Fibroblast of skin of left quadriceps (primary cell): ENCODE measurements at regions not wholly inside any gene's neighbourhood (a gene's known extent, or its start where the extent isn't known, plus 50 kb on each side); places are given as distances from the start of the nearest gene placed in this dataset.
"Not testable (repeated sequence)": the region's sequence is repeated elsewhere in the genome, so short reads cannot be mapped to it uniquely, and the experiment has no call there.

Source experiments
- DNase-seq, 2 experiments: peaks; one replicate each; pipeline ENCODE4 v3.0.0-alpha.2; 2013; ENCODE audit warnings: low read depth in 2 of 2

- DNase-seq, result no peak
These were observed 52.2 kb upstream of the MKI67 start for GRCh38 chr10:128178302-128178958.

- DNase-seq, result no peak
These were observed 54.6 kb upstream of the MKI67 start for GRCh38 chr10:128180843-128181242.

DNA sequence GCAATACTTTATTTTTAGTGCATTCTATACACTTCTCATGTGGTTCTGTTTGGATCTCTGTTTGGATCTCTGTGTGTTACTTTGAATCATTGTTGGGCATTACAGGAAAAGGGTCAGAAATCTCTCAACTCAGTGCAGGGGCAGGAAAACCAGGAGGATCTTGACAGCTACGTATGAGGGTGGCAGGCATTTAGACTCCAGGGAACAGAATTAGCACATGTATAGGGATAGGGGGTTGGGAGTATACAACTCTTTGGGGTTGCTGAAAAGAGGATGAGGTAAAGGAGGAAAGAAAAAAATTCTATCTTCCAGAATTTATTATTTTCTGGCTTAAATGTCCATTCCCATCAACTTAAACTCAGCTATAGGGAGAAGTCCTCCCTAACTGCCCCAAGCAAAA lies 59.4 kb upstream of the MKI67 start:
- DNase-seq, result no peak

DNA sequence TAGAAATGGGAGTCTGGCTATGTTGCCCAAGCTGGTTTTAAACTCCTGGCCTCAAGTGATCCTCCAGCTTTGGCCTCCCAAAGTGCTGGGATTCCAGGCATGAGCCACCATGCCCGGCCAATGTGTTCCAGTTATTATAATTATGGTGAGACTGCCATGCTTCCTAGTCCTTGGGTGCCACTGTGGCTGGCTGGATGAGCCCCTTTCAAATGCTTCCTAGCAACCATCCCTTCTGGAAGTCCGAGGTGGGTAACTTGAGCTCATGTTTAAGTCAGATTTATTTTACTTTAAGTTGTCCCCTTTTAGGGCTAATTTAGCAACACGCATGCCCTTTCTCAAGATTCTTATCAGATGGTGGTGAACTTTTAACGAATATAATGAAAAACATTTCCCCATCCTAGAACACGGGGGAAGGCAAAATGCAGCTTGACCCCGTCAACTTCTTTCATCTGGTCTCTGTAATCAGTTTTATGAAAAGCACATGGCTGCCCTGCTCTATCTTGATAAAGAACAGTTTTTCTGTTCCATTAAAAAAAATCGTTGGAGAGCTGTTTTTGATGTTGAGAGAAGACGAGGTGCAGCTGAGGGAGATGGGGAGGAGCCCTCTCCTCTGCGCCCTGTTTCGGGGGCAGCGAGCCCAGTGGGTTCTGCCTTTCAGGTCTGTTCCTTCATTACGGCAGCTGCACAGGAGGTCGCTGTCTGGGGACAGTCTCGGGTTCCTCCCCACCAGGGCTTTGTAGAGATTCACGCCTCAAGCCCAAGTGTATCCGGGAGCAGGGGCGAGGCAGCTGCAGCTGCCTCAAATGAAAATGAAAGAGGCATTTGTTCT lies 61.0 kb upstream of the MKI67 start:
- no peak for DNase-seq

GRCh38 chr10:128187788-128188185 lies 61.6 kb upstream of the MKI67 start:
- DNase-seq, result no peak

GRCh38 chr10:128189176-128189575 lies 63.0 kb upstream of the MKI67 start:
- DNase-seq, result no peak

DNA sequence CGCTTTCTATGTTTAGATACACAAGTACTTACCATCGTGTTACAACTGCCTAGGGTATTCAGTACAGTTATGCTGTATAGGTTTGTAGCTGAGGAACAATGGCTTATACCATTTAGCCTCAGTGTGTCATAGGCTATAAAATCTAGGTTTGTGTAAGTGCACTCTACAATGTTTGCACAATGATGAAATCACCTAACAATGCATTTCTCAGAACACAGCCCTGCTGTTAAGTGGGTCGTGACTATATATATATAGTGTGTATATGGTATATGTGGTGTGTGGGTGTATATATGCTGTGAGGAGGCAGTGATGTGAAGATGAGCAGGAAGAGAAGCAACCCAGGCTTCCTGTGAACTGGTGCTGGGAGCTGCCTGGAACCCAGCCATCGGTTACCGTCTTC lies 65.6 kb upstream of the MKI67 start:
- DNase-seq, result no peak

GRCh38 chr10:128201826-128202225 lies 75.6 kb upstream of the MKI67 start:
- DNase-seq, result not testable (repeated sequence)

DNA sequence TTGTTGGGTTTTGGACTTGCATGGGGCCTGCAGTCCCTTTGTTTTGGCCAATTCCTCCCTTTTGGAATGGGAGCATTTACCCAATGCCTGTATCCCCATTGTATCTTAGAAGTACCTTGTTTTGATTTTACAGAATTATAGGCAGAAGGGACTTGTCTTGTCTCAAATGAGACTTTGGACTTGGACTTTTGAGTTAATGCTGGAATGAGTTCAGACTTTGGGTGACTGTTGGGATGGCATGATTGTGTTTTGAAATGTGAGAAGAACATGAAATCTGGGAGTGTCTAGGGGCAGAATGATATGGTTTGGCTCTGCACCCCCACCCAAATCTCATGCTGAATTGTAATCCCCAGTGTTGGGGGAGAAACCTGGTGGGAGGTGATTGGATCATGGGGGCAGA lies 76.8 kb upstream of the MKI67 start:
- DNase-seq, result no peak

GRCh38 chr10:128205591-128205990 lies 79.4 kb upstream of the MKI67 start:
- not testable (repeated sequence) for DNase-seq

DNA sequence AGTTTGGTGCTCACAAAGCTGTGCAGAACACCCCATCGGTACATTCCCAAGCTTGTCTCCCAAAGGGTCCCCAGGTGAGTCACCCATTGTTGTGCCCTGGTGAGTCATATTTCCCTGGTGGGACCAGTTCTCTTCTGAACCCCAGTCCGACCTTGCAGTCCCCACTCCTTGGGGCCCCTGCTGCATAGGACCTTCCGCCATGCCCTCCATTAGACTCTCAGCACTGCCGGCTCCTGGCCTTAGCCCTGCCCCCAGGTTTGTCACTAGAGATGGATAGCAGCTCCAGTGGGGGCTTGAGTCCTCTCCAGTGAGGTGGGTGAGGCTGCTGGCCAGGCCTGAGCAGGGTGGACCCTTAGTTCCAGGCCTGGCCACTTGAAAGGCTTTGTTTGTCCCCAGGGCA lies 80.5 kb upstream of the MKI67 start:
- no peak for DNase-seq

DNA sequence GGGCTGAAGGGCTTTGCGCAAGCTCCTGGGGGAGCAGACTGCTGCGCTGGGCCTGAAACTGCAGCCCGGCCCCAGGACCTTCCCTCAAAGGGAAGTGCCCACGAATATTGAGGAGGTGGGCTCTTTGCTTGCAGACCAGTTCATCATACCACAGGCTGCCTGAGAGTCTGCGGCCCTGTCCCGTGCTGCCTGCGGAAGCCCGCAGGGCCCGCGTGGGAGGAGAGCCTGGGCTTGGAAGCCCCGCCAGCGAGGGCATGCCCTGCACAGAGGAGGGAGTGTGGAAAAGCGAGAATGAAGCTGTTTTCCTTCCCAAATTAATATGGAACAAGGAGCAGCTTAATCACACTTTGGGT lies 83.6 kb upstream of the MKI67 start:
- no peak for DNase-seq

DNA sequence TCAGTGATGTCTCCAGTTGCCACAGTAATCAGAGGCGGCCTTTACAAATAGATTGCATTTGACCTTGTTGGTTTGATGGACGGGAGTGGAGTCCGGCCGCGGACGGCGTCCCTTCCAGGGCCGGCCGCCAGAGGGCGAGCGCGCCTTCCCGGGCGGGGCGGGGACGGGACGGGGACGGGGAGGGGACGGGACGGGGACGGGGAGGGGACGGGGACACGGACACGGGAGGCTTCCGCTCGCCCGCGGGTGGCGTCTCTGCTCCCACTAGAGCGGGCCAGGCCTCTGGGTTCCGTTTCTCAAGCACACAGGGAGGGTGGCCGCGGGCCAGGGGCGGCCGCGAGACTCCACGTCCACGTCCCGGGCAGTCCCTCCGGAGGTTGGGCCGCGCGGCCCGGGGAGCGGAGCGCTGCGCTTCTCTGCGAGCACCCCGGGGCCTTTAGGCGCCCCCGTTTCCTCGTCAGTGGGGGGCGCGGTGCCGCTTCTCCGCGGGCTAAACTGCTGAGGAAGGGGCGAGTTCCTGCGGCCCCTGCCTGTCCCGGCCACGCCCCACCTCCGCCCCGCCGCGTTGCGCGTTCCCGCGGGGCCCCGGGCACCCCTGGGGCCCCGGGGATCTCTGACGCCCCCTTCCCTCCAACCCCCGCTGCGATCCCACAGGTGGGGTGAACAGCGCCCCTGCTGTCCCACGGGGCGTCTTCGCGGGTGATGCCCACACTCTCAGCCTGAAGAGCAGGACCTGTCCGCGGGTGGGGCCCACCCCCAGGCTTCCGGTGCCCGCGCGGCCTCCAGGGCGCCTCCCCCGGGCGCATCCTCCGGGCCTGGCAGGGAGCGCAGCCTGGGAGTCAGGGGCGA lies 84.2 kb upstream of the MKI67 start:
- DNase-seq, result peak in 1 of 2 experiments; percentile 3

- DNase-seq, result no peak
These were observed 84.9 kb upstream of the MKI67 start for GRCh38 chr10:128211064-128211504.

DNA sequence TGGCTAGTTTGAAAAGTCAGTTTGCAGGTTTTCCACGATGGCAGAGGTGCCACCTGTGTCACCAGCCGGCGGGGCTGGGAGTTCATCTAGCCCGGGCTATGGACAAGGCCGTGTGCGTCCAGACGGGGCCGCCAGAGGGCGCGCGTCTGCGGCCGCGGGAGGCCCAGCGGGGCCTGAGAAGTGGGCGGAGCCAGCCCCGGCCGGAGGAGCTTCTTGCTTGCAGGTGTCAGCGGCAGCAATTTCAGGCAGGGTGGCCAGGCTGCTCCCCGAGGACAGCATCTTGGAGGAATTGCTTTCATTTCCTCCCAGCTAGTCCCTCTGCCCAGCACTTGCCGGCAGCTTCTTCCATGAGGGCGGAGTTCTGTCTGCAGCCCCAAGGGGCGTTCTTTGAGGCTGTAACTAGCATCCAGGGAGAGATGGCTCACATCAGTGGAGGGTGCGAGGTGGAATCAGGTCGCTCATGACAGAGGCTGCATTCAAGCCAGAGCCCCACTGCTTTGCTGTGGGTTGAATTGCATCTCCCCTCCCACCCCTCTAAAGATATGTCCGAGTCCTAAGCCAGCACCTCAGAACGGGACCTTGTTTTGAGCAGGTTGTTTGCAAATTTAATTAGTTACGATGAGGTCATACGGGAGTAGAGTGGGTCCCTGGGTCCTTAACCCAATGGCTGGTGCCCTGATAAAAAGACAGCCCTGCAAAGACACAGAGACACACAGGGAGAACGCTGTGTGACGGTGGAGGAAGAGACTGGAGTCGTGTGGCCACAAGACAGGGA lies 85.9 kb upstream of the MKI67 start:
- DNase-seq, result peak; percentile 10 to 19

- no peak for DNase-seq
These were observed 86.9 kb upstream of the MKI67 start for GRCh38 chr10:128213156-128213555.

DNA sequence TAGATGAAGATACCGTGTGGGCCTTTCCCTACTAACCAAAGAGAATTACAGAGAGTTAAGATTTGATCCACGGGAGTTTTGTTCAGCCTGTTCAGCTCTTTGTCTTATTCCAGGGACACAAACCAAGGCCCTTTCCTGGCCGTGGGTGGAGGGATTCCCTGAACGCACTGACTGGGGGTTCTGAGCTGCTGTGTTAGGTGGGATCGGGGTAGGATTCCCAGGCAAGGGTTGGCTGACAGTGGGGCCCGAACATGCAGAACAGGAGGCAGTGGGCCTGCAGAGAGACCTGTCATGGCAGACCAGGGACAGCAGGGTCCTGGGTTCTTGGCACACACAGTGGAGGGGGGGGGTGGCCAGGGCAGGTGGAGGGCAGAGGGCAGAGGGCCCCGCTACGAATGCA lies 89.5 kb upstream of the MKI67 start:
- no peak for DNase-seq

DNA sequence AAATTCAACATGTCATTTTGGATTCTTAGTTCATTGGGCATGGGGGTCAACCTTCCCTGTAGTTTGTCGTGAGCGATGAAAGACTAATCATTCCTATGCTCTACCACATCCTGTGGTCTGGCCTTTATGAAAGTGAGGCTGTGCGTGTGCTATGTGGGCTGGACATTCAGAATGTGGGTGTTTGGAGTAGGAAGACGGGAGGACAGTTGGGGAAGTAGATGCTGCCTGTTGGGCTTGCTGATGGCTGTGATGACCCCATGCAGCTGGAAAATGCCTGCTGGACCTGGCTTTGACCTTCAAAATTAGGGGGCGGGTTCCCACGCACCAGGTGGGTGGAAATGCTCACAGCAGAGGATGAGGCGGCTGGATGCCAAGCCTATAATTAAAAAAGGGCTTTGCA lies 90.9 kb upstream of the MKI67 start:
- DNase-seq, result no peak

- no peak for DNase-seq
These were observed 91.9 kb upstream of the MKI67 start for GRCh38 chr10:128218161-128218560.

DNA sequence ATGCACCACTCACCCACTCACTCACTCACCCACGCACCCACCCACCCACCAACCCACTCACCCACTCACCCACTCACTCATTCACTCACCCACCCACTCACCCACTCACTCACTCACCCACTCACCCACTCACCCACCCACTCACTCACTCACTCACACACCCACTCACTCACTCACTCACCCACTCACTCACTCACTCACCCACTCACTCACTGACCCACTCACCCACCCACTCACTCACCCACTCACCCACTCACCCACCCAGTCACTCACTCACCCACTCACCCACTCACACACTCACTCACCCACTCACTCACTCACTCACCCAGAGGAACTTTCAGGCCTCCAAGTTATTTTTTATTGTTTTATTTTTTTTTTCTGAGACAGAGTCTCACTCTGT lies 93.1 kb upstream of the MKI67 start:
- no peak for DNase-seq

GRCh38 chr10:128220021-128220420 lies 93.8 kb upstream of the MKI67 start:
- no peak for DNase-seq

GRCh38 chr10:128221117-128221516 lies 94.9 kb upstream of the MKI67 start:
- no peak for DNase-seq
